HG03378 (cell line): ENCODE measurements at regions not wholly inside any gene's neighbourhood (a gene's known extent, or its start where the extent isn't known, plus 50 kb on each side); places are given as distances from the start of the nearest gene placed in this dataset.

Experiments used
- ATAC-seq: cut with Tn5 transposase; IDR thresholded peaks from one replicate; pipeline ENCODE4 v1.9.1; 2021; ENCODE audit warnings: mild to moderate bottlenecking, moderate library complexity; ENCODE audit not compliant: unreplicated experiment

DNA sequence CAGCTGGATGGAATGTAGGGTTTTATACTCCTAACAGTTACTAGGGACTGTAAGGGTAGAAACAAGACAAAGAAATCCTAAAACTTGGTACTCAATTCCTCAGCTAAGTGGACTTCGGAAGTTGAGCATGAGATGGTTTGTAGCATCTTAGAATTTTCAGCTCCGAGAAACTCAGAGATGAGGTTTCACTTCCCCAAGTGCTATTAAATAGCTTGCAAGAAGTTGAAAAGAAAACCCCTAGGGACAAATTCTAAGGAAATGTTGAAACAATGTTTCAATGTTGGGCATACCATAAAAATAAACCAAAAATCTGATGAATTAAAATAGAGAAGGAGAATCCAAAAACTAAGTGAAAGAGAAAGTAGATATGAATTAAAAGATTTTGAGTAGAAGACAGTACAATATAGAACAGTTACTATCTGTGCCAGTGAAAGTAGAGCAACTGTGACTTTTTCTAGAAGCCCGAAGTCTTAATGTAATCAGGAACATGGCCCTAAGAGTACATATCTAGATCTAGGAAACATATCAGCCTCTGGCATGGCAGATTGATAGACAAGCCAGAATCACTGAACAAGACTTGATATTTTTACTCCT is 308.6 kb upstream of the RGMB start:
- ATAC-seq: peak; percentile 76

DNA sequence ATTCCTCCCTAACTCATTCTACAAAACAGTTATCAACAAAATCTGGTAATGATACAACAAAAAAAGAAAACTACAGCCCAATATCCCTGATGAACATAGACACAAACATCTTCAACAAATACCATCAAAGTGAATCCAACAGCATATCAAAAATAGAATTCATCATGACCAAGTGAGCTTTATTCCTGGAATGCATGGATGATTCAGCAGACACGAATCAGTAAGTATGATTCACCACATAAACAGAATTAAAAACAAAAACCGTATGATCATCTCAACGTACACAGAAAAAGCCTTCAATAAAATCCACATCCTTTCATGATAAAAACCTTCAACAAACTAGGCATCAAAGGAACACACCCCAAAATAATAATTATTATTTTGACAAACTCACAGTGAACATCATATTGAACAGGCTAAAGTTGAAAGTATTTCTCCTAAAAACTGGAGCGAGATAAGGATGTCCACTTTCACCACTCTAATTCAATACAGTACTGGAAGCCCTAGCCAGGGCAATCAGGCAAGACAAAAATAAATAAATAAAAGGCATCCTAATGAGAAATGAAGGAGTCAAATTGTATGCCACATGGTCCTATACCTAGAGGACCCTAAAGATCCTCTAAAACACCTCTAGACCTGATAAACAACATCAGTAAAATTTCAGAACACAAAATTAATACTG is 305.1 kb upstream of the RGMB start:
- ATAC-seq: no peak

DNA sequence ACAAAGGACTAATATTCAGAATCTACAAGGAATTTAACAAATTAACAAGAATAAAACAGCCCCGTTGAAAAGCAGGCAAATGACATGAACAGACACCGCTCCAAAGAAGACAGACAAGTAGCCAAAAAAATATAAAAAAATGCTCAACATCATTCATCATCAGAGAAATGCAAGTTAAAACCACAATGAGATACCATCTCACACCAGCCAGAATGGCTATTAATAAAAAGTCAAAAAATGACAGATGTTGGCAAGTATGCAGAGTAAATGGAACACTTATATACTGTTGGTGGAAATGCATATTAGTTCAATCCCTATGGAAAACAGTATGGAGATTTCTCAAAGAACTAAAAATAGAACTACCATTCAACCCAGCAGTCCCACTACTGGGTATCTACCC is 302.7 kb upstream of the RGMB start:
- no peak for ATAC-seq

DNA sequence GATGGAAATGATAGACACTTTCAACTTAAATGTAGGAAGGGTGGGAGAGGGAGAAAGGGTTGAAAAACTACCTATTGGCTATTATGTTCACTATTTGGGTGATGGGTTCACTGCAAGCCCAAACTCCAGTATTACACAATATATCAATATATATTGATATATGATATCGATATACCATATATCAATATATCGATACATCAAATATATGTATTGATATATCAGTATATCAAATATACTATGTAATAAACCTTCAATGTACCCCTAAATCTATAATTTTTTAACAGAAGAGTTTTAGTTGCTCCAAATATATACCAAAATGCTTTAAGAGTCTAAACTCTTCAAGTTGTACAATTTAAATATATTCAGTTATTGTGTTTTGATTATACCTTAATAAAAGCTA is 302.0 kb upstream of the RGMB start:
- ATAC-seq: no peak

DNA sequence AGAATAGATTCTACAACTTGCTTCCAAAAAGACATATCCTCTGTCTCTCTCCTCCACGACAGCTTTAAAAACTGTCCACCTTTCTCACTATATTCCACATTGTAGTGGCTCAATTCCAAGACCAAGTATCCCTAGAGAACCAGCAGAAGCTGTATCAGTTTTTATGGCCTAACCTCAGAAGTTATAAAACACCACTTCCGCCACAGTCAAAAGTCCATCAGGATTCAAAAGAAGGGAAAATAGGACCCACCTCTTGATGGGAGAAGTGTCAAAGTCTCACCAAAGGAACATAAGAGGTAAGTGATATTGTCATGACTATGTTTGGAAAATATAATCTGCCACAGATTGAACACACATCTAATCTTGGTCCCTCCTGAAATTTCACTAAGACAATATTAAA is 299.2 kb upstream of the RGMB start:
- no peak for ATAC-seq

DNA sequence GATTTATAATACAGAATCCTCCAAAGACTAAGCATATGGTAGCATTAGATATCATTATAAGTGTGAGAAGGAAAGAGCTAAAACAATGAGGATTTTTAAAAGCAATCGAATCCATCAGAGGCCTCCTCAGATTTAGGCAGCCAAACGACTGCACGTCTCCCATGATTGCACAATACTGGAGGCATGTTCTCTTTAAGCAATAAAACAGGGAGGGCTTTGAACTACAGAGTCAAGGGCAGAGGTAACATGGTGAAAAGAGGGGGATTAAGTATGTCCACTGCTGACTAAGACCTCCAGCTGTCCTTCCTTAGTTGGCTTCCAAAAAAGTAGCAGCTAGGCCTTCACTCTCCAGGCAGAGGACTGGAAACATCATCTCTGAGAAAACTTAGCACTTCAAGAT is 298.7 kb upstream of the RGMB start:
- ATAC-seq: no peak

DNA sequence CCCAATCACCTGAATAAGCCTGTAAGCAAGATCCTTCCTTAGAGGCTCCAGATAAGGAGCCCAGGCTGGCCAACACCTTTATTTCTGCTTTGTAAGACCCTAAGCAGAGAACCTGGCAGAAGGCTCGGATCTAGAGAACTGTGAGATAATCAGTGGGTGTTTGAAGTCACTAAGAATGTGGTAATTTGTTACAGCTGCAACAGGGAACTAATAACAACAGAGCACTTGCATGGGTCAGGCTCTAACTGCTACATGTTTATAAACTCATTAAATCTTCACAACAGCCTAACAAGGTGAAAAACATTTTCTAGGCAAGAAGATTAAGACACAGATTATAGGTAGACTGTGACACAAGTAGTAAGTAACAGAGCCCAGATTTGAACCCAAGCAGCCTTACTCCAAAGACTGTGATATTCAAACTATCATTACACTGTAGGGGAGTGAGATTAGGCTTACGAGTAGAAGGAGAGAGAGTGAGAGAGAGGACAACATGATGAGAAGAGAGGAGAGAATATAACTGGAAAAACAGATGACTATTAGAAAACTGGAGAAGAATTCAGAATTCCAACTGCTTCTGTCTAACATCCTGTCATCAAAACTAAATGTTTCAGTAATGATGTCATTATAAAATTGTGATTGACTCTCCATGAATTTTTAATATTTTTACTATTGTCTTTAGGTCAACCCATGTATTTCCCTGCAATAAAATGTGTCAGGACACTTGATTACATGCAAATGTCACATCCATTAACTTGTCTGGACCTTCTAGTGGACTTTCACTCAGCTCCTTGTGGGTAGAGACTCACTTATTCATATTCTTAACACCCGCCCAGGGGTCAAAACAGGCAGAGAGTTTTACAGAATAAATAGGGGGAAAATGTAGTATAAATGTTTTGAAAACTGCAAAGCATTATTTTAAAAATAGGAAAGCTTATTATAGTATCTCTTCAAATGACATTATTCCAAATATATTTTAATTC is 290.9 kb upstream of the RGMB start:
- no peak for ATAC-seq

DNA sequence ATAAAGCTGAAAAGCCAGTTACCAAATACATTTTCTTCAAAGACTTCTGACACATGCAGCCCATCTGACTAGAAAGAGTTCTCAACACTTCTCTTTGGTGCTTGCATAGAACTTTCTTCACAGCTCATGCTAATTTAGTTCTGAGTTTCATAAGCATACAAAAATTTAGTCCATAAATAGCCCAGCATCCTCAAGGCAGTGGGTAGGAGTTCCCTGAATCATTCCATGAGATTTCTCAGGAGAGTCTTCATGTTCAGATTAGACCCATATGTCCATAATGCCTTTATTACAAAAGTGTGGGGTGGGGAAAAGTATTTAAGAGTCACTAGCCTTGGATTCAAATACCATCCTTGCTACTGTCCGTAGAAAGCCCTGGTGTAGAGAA is 290.2 kb upstream of the RGMB start:
- ATAC-seq: no peak

DNA sequence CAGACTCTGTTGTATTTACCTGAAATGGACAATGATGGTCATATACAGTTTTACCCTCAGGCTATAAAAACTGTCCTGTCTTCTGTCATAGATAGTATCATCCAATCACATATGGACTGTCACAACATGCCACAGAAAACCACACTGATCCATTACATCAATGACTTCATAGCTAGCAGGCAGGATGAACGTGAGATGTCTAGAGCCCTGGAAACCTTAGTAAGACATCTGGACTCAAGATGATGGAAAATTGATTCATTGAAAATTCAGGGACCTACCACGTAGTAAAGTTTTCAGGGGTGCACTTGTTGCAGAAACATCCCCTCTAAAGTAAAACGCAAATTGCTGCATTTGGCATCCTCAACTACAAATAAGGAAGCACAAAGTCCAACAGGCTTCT is 284.4 kb upstream of the RGMB start:
- ATAC-seq: no peak

DNA sequence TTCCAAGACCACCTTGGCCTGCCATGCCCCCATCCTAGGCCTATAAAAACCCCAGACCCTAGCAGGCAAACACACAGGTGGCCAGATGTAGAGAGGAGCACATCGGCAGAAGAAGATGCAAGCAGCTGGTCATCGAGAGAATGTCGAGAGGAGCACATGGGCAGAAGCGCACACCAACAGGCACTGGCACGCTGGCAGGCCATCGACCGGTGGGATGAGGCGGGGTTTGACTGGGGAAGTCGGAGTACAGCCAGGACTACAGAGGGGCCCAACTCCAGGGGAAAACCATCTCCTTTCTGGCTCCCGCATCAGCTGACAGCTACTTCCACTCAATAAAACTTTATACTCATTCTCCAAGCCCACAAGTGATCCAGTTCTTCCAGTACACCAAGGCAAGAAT is 283.1 kb upstream of the RGMB start:
- no peak for ATAC-seq

DNA sequence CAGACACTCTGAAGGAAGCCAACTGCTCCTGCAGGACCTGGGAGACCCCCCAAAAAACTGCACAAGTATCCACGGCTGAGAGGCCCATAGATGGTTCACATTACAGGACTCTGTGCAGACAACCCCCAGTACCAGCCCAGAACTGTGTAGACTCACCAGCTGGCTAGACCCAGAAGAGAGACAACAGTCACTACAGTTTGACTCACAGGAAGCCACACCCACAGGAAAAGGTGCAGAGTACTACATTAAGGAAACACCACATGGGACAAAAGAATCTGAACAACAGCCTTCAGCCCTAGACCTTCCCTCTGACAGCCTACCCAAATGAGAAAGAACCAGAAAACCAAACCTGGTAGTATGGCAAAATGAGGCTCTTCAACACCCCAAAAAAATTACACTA is 281.2 kb upstream of the RGMB start:
- ATAC-seq: no peak

DNA sequence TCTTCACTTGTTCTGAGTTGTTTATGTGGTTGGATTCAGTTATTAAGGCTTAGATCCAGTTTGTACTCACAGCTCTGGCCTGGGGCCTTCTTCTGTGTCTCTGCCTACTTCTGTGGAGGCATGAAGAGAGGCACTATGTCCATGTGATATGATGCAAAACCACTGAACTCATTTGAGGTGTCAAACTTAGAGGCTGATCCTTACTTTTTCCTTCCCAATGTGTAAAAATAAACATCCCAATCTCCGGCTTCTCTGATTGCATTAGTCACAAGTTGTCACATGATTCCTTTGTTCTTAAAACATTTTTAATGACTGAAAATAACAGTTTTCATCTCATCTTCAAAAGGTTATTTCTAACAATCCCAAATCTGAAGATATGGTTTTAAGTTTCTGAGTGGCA is 276.0 kb upstream of the RGMB start:
- ATAC-seq: no peak

DNA sequence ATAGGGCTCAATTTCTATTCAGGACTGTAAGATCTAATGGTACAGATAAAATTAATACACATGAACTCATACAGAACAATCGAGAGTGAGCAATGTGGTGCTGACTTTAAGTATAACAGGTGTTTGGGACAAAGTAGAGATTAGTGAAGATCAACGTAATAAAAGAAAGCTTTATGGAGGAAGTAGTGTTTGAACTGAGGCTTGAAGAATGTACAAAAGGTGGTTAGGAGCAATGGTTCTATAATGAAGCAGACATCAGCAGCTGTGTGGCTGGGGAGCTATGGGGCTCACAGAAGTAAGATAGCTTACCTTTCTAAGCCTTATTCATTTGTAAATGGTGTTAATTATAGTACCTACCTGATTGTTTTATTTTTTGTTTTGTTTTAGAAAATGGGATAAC is 275.4 kb upstream of the RGMB start:
- ATAC-seq: no peak

DNA sequence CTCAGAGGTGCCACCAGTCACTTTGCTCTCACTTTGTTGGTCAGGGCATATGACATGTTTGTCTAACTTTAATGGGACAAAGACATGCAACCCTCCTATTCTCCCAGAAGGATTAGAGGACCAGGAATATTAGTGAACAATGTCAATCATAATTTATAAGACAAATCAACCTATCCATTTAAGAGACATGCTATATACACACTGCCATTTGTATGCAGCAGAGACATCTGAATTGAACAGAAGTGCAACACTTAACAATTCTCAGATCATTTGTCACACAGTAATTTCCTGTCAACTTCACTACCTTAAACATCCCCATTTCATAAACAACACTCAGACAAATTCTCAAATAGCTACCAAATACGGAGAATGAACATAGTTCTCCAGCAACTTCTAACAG is 273.6 kb upstream of the RGMB start:
- ATAC-seq: no peak

DNA sequence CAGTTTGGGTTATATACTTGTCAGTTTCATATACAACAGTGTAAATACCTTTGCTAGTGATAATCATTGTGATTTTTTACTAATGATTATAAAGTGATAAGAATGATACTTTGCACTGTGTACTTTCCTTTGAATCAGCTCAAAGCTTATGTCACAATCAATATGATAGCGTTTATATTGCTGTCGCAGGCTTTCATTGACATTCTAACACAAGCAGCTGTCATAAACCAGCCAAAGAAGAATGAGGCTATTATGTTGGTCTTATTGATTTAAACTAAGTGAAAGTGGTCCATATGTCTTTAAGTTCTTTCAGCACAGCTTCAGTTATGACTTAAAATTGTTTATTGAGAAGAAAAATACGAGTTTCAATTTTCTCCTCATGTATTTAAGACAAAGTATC is 272.7 kb upstream of the RGMB start:
- ATAC-seq: no peak

DNA sequence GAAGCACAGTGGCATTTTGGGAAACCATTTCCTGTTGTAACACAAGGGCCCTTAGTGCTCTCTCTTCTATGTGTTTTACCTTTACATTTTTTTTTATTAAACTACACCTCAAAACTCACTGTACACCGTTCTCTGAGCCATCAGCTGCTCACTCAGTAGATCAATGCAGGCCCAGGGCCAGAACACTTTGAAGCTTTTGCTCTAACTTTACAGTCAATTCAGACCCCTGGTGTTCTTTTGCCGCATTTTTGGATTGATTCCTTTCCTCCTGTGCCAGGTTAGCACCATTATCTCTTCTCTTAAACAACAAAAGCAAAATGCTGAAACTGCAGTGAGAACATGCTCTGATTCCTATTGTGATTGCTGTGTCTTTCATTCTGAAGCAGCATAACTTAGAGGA is 269.8 kb upstream of the RGMB start:
- ATAC-seq: no peak

DNA sequence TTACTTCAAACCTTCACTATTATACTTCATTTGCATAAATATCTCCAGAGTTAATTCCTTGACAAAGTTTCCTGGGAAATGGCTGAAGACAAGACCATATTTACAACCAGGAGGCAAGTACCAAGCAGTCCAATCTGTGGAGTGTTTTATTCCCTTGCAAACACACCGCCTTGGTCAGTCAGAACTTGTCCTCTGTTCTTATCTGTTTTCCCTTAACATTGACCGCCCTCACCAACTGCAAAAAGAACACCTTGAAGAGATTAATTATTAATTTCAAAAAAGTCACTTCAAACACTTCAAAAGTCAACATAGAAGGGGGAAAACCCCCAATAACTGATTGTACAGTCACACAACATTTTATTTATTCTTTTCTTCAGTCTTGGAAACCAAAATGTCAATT is 269.0 kb upstream of the RGMB start:
- ATAC-seq: no peak

DNA sequence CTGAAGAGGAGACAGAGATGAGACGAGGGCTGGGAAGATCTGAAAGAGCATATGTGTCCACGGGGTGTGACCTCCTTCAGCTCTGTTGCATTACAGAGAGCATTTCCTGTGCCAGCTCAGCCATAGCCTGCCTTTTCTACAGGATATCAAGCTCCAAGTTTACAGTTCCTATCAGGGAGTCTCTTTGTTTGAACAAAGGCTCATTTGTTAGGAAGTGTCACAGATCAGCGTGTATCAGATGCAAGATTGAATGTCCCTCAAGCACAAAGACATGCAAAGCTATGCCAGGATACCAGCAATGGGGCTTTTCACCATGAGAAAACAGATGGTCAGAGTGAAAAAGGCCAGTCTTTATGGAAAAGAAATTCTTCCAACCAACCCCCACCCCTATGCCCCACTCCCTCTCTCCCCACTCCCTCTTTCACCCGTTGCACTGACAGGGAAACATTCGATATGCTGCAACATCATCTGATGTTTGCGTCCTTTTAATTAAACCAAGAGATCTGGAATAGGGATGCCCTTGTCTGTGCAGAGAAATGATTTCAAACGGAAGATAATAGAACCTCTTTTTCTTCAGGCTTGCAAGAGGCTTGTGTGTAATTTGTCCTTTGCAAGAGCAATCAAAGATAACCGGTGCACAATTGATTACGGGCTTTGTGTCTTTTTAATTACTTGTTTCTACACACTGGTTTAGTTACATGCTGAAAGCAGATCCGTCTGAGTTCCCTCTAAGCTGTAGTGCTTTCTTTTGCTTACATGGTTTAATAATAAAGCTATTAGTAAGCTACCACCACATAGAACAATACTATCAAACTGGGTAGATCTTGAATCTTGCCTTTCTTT is 263.1 kb upstream of the RGMB start:
- ATAC-seq: no peak

DNA sequence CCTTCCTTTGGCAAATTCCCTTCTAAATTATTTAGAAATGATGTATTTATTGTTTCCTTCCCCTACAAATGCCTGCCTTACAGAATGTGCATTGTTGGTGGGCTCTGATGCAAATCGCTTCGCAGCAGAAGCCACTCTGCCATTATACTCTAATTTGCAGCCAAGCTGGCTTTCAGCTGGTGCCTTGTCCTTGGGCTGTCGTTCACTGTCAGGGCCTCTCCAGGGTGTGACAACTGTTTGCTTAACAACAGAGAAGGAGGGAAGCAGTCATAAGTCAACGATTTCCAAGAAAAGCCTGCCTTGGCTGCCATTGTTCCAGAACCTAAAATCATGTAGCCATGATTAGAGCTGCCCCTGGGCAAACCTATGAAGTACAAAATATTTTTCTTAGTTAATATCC is 260.1 kb upstream of the RGMB start:
- no peak for ATAC-seq

DNA sequence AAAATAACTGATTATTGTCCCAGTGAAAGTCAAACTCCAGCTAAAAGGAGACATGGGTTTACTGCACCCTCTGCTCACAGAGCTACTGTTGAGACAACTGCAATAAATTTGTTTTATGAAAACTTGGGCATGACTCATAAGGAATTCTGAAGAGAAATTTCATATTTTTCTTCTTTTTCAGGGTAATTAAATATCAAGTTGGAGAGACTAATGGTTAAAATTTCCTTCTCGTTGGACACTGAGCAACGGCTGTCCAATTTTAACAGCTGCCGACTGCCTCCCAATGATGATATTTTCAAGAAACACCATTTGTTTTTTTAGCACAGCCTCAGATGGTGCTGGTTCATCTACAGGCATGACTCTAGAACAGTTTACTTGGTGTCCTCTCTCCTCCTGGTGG is 259.2 kb upstream of the RGMB start:
- no peak for ATAC-seq

DNA sequence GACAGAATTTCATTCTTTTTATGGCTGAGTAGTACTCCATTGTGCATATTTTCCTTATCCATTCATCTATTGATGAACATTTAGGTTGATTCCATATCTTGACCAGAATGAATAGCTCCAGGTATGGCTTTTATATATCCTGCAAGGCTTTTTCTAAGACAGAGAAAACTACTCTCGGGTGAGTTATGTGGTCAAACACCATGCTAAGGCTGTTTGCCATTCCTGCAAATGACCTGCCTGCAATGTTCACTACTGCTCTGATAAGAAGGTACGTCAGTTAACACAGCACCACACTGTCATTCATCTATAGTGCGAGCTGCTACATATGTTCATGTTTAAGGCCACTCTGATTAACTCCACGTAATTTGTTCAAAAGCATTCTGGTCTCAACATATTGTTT is 256.8 kb upstream of the RGMB start:
- no peak for ATAC-seq
